ENCODE measurements at regions not wholly inside any gene's neighbourhood (a gene's known extent, or its start where the extent isn't known, plus 50 kb on each side); places are given as distances from the start of the nearest gene placed in this dataset.

GRCh38 chr6:26149240-26149639 lies 62.0 kb downstream of the HFE start:
- DNase-seq, result no peak

GRCh38 chr6:26152226-26153101 lies 65.2 kb downstream of the HFE start:
- peak; percentile 48 for DNase-seq

DNA sequence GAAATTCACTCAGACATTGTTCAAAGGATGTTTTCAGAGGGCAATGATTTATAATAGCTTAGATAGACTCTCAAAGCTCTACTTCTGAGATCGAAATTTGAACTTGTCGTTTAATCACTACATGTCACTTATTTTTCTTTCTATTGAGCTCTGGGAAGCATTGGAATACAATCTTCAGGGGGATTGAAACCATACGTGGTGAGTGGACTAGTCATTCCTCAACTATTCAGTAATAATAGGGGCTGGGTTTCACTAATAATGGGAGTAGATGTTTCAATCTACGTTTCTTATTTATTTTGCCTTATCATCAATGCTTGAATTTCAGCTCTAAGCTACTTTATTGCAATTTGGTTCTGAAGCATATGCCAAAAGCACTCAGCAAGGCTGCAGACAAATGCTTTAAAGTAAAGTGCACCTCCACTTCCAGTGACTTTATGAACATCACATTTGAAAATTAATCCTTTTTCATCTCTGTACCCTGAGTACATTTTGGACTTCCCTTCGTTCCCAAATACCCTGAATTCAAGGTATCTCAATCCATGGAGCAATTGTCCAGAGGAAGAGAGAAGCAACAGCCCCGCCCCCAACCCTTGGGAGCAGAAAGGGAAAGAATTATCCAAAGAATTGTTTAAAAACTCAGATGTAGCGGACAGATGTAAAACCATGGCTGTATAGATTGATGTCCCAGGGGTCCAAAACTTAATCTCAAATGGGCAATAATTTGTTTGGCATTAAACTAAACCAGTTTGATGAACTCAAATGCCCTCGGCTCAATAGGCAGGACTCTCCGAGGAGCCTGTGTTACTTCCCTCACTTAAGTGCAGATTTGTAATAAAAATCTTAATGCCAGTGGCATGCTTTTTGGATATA lies 68.1 kb downstream of the HFE start:
- DNase-seq, result peak; percentile 58

GRCh38 chr6:26156105-26156849 lies 69.0 kb downstream of the HFE start:
- peak; percentile 91 for DNase-seq

DNA sequence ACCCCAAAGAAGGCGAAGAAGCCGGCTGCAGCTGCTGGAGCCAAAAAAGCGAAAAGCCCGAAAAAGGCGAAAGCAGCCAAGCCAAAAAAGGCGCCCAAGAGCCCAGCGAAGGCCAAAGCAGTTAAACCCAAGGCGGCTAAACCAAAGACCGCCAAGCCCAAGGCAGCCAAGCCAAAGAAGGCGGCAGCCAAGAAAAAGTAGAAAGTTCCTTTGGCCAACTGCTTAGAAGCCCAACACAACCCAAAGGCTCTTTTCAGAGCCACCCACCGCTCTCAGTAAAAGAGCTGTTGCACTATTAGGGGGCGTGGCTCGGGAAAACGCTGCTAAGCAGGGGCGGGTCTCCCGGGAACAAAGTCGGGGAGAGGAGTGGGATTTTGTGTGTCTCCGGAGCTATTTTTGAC lies 69.6 kb downstream of the HFE start:
- DNase-seq, result no peak

DNA sequence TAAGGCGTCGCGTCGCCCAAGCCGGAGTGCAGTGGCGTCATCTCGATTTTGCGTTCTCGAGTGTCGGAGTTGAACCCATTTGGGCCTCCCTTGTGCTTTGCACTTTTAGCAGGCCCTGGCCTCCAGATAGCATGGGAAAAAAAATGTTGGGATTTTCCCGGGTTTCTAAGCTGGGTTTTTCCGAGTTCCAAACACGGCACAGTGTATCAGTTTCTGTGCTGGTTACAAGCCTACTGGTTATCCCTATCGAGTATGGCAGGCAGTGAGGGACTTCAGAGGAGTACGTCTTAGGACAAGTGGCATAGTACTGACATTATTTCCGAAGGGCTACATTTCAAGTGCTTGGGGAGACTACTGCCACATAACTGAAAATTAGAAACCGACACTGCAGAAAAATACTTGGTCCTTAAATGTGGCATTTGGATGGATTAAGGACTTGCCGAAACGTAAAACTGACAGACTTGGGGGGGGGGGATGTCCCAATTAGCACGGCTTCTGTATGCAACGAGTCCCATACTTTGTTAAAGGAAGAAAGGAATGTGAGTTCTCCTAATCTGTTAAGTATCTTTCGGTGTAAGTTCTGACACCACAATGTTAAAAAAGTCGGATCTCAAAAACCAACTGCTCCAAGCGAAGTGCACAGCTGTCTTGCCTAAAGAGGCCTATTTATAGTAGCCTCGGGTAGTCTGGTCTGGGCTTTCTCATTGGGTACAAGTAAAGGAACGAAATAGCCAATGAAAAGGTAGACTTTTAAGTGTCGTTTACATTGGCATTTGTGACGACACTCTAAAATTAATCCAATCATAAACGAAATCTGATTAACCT lies 70.2 kb downstream of the HFE start:
- DNase-seq, result peak; percentile 99

- no peak for DNase-seq
Measured at GRCh38 chr6:26158076-26158580, 70.9 kb downstream of the HFE start.

GRCh38 chr6:26158581-26159356 lies 71.5 kb downstream of the HFE start:
- peak; percentile 64 for DNase-seq

GRCh38 chr6:26159357-26160273 lies 72.4 kb downstream of the HFE start:
- DNase-seq, result peak; percentile 63

DNA sequence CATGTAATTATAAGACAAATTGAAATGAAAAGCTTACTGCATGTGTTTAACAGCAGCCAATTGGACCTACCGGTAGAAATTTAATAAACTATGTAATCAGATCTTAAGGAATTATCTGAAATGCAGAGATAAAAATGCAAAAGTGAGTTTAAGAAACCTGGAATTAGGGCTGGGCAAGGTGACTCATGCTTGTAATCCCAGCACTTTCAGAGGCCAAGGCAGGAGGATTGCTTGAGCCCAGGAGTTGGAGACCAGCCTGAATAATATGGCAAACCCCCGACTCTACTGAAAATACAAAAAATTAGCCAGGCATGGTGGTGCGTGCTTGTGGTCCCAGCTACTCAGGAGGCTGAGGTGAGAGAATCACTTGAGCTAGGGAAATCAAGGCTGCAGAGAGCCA lies 74.1 kb downstream of the HFE start:
- no peak for DNase-seq

DNA sequence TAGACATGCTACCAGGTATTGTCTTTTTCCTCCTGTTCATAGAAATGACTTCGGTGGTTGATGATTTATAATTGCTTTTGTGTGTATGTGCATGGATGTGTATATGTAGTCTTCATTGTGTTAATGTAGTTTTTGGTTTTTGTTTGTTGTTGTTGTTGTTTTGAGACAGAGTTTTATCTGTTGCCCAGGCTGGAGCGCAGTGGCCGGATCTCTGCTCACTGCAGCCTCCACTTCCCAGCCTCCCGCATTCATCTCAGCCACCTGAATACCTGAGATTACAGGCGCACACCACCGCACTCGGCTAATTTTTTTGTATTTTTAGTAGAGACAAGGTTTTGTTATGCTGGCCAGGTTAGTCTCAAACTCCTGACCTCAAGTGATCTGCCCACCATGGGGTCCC lies 75.2 kb downstream of the HFE start:
- no peak for DNase-seq

GRCh38 chr6:26163427-26164119 lies 76.3 kb downstream of the HFE start:
- no peak for DNase-seq

DNA sequence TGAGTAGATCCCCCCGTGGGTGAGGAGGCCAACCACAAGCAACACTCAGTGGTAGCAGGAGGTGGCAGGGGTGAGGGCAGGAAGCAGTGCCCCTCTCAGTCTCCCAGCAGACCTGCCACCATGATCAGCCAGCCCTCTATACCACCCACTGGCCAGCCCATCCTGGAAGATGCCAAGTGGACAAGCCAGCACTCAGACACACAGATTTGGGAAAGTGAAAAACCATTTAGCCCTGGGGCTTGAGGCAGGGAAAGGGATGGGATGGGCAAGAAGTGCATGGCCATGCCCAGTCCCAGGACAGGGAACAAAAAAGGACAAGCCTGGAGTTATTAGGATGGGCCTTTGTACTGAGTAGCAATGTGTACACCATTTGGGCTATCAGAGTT lies 76.9 kb downstream of the HFE start:
- DNase-seq, result no peak

GRCh38 chr6:26165261-26165790 lies 78.1 kb downstream of the HFE start:
- DNase-seq, result no peak

- peak; percentile 17 for DNase-seq
Measured at GRCh38 chr6:26170181-26170580, 83.0 kb downstream of the HFE start.

DNA sequence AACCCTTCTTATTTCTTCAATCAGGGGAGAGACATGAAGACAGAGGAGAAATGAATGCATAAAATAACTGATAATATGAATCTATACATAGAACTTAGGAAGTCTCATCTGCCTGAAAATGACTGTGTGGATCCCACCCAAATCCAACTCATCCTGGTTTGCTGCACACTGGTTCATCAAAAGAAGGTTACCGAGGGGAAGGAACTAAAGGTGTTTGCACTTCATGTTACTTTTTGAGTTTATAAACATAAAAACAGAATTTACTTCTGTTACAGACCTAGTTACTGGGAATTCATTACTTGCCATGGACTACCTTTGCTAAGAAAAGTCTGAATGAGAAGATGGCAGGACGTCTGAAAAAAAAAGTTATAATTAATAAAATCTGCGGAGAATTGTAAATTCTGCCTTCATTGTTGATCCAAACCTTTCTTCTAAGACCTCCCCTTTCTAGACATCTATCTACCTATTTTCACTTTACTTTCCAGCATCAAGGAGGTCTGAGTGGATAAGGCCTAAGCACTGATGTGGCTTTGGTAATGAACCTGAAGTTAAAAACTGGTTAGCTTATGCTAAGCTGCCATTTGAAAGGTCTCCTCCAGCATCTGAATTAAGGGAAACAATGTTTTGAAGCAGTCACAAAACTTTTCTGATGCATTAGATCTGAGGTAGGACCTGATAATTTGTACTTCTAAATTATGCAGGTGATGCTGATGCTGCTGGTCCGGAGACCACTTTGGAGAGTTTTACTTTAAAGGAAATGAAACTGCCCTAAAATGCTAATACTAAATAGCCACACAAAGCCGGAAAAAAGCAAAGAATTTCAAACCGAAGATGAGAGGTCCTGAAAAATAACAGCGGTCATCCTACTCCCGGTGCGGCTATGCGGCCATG lies 84.0 kb downstream of the HFE start:
- DNase-seq, result no peak

DNA sequence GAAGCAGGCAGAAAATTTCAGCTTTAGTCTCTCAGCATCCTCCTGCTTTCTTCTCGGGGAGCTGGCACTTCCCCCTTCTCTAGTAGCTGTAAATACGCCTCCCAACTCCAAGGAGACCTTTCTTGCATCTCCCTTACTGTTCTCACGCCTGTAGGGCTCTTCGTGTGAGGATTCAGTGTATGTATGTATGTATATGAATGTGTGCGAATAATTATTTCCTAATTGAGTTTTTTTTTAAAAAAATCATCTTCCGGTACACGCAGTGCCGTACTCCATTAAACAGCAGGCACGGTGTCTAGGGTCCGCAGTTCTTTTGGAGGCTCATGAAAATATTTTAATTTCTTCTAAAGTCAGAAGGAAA lies 85.4 kb downstream of the HFE start:
- DNase-seq, result peak; percentile 59

DNA sequence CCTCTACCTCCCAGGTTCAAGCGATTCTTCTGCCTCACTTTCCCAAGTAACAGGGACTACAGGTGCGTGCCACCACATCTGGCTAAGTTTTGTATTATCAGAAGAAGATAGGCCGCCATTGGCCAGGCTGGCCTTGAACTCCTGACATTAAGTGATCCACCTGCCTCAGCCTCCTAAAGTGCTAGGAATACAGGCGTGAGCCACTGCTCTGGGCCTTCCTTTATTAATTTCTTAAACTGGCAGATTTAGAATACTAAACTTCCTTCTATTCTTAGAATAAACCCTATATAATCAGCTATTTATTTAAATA lies 86.6 kb downstream of the HFE start:
- DNase-seq, result no peak
